Gastroesophageal sphincter (tissue), 4 donors: ENCODE measurements at regions not wholly inside any gene's neighbourhood (a gene's known extent, or its start where the extent isn't known, plus 50 kb on each side); places are given as distances from the start of the nearest gene placed in this dataset.

ENCODE experiments used
- ATAC-seq: fragments of 150-250 bp; one replicate; pipeline ENCODE4 v1.9.1; 2016; ENCODE audit warnings: mild to moderate bottlenecking, moderate library complexity
- H3K27ac ChIP-seq, 4 donors: fragments of 200-600 bp; sonication (generic) in 3 of 4; 1 replicate in 3 of 4; 2 replicates in 1 of 4; pipeline ENCODE4 v1.5.1; 2016 to 2019
- H3K27me3 ChIP-seq: fragments of 200-600 bp; sonication (generic); one replicate; pipeline ENCODE4 v1.5.1; 2019
- H3K36me3 ChIP-seq, 2 donors: fragments of 200-600 bp; sonication (generic); one replicate each; pipeline ENCODE4 v1.5.1; 2019; ENCODE audit warnings: control low read depth in 1 of 2
- H3K4me1 ChIP-seq, 3 donors: fragments of 200-600 bp; sonication (generic); 1 replicate in 2 of 3; 2 replicates in 1 of 3; pipeline ENCODE4 v1.5.1; 2016 to 2019; ENCODE audit warnings: control low read depth in 2 of 3
- H3K4me3 ChIP-seq, 2 donors: fragments of 200-600 bp; sonication (generic); one replicate each; pipeline ENCODE4 v1.5.1; 2019; ENCODE audit warnings: mild to moderate bottlenecking in 1 of 2, moderate library complexity in 1 of 2
- H3K9me3 ChIP-seq, 3 donors: fragments of 200-600 bp; sonication (generic); one replicate each; pipeline ENCODE4 v1.5.1; 2017 to 2019; ENCODE audit warnings: control low read depth in 2 of 3
- EP300 ChIP-seq: sonication (generic); formaldehyde crosslinking; IDR thresholded peaks from one replicate; pipeline ENCODE4 v1.6.1; 2017; ENCODE audit warnings: antibody characterized with exemption, mild to moderate bottlenecking
- POLR2A ChIP-seq, 2 donors: fragments of 450-650 bp; IDR thresholded peaks; one replicate each; pipeline ENCODE4 v1.6.1; 2017; ENCODE audit warnings: antibody characterized with exemption in 2 of 2, mild to moderate bottlenecking in 2 of 2, moderate library complexity in 1 of 2
- POLR2AphosphoS5 ChIP-seq: sonication (generic); formaldehyde crosslinking; IDR thresholded peaks from one replicate; pipeline ENCODE4 v1.6.1; 2017; ENCODE audit warnings: antibody characterized with exemption
- WGBS, 2 donors: methylation state at CpG; one replicate each; pipeline ENCODE4 v1.1.5; 2018; ENCODE audit warnings: low coverage in 1 of 2; 5-methylcytosine and 5-hydroxymethylcytosine counted together
- TF ChIP-seq, protein P1 (sequence below), 4 experiments: fragments of 200-600 bp in 2 of 4; fragments of 450-650 bp in 2 of 4; sonication (generic) in 1 of 4; IDR thresholded peaks; one replicate each; pipeline ENCODE4 v1.5.1; 2017 to 2019; ENCODE audit warnings: antibody characterized with exemption in 4 of 4, mild to moderate bottlenecking in 2 of 4, moderate library complexity in 2 of 4

DNA sequence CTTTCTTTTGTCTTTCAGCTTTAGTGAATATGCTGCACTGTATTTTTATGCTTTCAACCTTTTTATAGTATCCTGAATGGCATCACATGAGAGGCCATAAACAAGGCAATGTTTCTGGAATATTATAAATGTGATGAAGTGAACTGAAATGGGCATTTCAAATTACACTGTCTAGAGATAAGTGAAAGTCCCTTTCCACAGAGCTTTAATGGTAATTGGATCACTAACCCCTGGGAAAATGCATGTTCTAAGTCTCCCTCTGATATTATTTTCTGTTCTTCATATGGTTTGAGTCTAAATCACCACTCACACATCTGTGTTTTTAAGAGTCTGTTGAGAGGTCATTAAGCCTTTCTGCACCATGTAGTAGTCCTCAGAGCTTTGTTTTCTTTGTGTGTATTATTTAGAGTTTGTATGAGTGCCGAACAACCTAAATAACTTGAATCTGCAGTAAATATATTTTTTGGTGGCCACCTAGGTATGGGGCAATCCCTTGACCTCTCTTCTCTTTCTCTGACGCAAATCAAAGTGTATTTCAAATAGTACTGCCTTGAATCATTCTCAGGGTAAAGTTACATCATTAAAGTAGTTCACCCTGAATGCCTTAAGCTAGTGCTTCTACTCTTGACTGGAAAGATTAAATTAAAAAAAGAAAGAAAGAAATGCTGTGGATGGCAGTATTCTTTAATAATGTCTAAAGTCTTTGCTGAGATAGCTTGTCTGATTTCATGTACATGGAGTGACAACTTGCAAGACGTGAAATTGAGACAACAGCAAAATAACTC is 1931.0 kb upstream of the CDH6 start:
- H3K4me1 ChIP-seq: no peaks in the 10 kb centered on the region
- H3K27ac ChIP-seq: no peak overlapping the region
- TF ChIP-seq POLR2A (IDR thresholded peaks at IDR 0.05) (no peak), EP300 (no peak), POLR2AphosphoS5 (no peak)
- TF ChIP-seq, protein P1, sequence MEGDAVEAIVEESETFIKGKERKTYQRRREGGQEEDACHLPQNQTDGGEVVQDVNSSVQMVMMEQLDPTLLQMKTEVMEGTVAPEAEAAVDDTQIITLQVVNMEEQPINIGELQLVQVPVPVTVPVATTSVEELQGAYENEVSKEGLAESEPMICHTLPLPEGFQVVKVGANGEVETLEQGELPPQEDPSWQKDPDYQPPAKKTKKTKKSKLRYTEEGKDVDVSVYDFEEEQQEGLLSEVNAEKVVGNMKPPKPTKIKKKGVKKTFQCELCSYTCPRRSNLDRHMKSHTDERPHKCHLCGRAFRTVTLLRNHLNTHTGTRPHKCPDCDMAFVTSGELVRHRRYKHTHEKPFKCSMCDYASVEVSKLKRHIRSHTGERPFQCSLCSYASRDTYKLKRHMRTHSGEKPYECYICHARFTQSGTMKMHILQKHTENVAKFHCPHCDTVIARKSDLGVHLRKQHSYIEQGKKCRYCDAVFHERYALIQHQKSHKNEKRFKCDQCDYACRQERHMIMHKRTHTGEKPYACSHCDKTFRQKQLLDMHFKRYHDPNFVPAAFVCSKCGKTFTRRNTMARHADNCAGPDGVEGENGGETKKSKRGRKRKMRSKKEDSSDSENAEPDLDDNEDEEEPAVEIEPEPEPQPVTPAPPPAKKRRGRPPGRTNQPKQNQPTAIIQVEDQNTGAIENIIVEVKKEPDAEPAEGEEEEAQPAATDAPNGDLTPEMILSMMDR (IDR thresholded peaks at IDR 0.05): no peak
- no peaks in the 10 kb centered on the region for H3K36me3 ChIP-seq
- no peaks in the 10 kb centered on the region for H3K9me3 ChIP-seq
- H3K27me3 ChIP-seq: no peaks in the 10 kb centered on the region
- 72 to 80% methylated on average over 3 of the region's 3 CpGs for WGBS, 2 donors
- no peak for ATAC-seq
- no peak overlapping the region for H3K4me3 ChIP-seq

DNA sequence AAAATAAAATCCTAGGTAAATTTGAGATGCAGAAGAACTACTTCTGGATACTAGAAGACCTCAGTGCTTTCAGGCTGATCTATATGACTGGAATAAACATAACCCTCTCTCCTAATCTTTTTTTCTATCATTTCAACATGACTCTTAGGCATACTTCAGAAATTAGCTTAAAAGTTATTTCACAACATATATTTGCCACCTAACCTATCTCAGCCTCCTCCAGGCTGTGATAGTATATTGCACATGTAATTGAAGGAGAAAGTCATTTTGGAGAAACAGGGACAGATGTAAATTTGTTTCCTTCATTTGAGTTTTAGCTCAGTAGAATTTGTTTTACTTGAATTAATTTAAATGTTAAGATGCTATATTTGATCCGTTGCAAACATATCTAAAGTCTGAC is 1932.3 kb upstream of the CDH6 start:
- no peaks in the 10 kb centered on the region for H3K36me3 ChIP-seq
- H3K4me3 ChIP-seq: no peak overlapping the region
- no peaks in the 10 kb centered on the region for H3K4me1 ChIP-seq
- H3K27me3 ChIP-seq: no peaks in the 10 kb centered on the region
- WGBS, 2 donors: 58 to 88% methylated on average over 1 of the region's 1 CpG
- H3K27ac ChIP-seq: no peak overlapping the region
- ATAC-seq: no peak
- no peaks in the 10 kb centered on the region for H3K9me3 ChIP-seq
- TF ChIP-seq EP300: no peak
- no peak for TF ChIP-seq POLR2AphosphoS5
- TF ChIP-seq POLR2A (IDR thresholded peaks at IDR 0.05): no peak
- TF ChIP-seq, protein P1 (IDR thresholded peaks at IDR 0.05): no peak

DNA sequence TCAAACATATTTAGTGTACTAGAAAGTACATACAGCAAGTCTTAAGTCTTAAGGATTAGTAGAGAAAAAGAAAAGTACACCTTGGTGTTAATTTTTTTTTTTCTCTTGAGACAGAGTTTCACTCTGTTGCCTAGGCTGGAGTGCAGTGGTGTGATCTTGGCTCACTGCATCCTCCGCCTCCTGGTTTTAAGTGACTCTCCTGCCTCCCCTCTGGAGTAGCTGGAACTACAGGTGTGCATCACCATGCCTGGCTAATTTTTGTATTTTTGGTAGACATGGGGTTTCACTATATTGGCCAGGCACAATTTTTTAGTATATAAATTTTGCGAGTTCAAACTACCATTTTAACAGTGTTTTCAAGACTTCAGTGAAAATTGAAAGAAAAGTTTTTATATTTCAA is 1941.1 kb upstream of the CDH6 start:
- H3K27me3 ChIP-seq: no peaks in the 10 kb centered on the region
- H3K27ac ChIP-seq: no peak overlapping the region
- no peaks in the 10 kb centered on the region for H3K36me3 ChIP-seq
- 75 to 80% methylated on average over 2 of the region's 2 CpGs for WGBS, 2 donors
- TF ChIP-seq POLR2AphosphoS5: no peak
- no peak for TF ChIP-seq EP300
- no peak for TF ChIP-seq POLR2A (IDR thresholded peaks at IDR 0.05)
- TF ChIP-seq, protein P1 (IDR thresholded peaks at IDR 0.05): no peak
- ATAC-seq: no peak
- H3K4me3 ChIP-seq: no peak overlapping the region
- no peaks in the 10 kb centered on the region for H3K4me1 ChIP-seq
- H3K9me3 ChIP-seq: no peaks in the 10 kb centered on the region

DNA sequence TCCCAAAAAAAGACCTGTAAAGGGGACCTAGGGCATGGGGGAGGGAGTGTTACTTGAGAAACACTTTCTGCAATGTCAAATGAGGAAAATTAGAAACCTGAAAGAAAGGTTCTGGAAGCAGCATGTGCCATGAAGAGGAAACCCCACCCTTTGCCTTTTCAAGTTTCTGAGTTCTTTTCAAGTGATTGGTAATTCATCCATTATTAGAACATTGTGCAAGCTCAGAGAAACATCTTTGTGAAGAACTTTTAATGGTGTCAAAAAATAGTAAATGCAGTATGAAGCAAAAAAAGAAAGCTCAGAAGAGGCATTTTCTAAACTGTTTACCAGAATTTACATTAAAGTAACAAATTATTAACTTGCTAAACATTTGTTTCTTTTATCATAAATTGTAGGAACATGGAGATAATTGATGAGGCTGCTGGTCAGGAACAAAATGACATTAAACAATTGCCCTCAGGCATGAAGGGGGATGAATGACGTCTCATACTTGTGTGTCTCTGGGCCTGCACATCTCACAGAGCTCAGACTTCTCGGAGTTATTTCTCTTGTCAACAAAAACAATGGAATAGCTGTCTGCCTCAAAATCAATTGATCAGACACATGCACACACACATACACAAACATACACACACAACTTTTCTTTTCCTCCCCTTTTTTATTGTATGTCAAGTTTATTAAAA is 1946.0 kb upstream of the CDH6 start:
- 53 to 54% methylated on average over 2 of the region's 2 CpGs for WGBS, 2 donors
- Histone ChIP-seq H3K36me3 (no peaks in the 10 kb centered on the region), H3K27me3 (no peaks in the 10 kb centered on the region), H3K27ac (no peak overlapping the region), H3K4me1 (no peaks in the 10 kb centered on the region), H3K4me3 (no peak overlapping the region), H3K9me3 (no peaks in the 10 kb centered on the region)
- no peak for ATAC-seq
- TF ChIP-seq POLR2AphosphoS5 (no peak), EP300 (no peak), POLR2A (IDR thresholded peaks at IDR 0.05) (no peak)
- TF ChIP-seq, protein P1 (IDR thresholded peaks at IDR 0.05): no peak

DNA sequence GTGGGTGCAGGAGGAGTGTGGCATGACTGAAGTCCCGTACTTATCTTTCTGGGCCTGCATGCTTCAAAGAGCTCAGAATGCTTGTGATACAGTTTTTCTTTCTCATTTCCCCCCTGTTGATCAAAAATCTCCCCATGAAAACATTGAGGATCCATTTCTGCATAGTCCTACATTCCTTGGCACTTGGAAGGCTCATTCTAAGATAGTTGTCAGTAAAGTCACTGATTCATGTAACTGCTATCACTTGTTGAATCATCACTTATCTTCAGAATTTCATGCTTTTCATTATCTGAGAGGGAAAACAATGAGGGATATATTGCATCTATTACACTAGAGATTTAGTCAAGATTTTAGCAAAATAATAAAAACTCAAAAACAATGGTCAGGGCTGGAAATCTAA is 1953.1 kb upstream of the CDH6 start:
- TF ChIP-seq POLR2A (IDR thresholded peaks at IDR 0.05) (no peak), EP300 (no peak), POLR2AphosphoS5 (no peak)
- TF ChIP-seq, protein P1 (IDR thresholded peaks at IDR 0.05): no peak
- no peak for ATAC-seq
- H3K36me3 ChIP-seq: no peaks in the 10 kb centered on the region

More for the DNA sequence above, 1953.1 kb upstream of the CDH6 start:
- Histone ChIP-seq H3K4me1 (no peaks in the 10 kb centered on the region), H3K4me3 (no peak overlapping the region), H3K27ac (no peak overlapping the region), H3K9me3 (no peaks in the 10 kb centered on the region), H3K27me3 (no peaks in the 10 kb centered on the region)
- 100% methylated on average over 1 of the region's 1 CpG for WGBS, 2 donors
